ENCODE measurements at regions not wholly inside any gene's neighbourhood (a gene's known extent, or its start where the extent isn't known, plus 50 kb on each side); places are given as distances from the start of the nearest gene placed in this dataset.

DNA sequence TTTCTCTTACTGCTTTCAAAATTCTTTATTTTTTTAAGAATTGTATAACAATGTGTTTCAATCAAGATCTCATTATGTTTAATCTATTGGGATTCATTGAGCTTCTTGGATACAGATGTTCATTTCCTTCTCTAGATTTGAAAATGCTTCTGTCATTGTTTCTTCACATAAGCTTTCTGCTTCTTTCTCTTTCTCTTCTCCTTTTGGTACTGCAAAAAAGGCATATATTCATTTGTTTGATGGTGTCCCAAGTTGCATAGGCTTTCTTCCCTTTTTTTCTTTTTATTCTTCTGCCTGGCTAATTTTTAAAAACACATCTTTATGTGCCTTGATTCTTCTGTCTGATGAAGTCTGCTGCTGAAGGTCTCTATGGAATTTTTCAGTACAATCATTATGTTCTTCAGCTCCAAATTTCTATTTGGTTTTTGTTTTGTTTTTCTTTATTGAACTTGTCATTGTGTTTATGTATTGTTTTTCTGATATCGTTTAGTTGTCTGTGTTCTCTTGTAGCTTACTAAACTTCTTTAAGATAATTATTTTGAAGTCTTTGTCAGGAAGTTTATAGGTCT, 88.9 kb downstream of the DTWD1 start:
- DNase-seq: peak in 1 of 3 donors; percentile 33
- H3K9ac ChIP-seq (ENCODE audit: insufficient read depth, low read length, poor library complexity, severe bottlenecking): no peak overlapping the region
- H3K27ac ChIP-seq (ENCODE audit: low read depth in 1 of 2, low read length in 2 of 2): peak overlapping the region in 1 of 2 donors; percentile 64
- Mint-ChIP-seq H3K4me3 (no peak overlapping the region), H3K4me1 (peaks cover 69% of the 10 kb centered on the region), H3K27me3 (ENCODE audit: low read depth in 3 of 3) (no peaks in the 10 kb centered on the region), H3K27ac (peak overlapping the region in 6 of 7 donors; percentile 19 to 58 (median 42)), H3K9me3 (peaks cover 20 to 39% (median 29%) of the 10 kb centered on the region in 7 donors), H3K36me3 (peaks cover 11 to 16% of the 10 kb centered on the region in 2 donors)
- H3K79me2 ChIP-seq (ENCODE audit: insufficient read depth, low read length): no peaks in the 10 kb centered on the region
- H3K27me3 ChIP-seq (ENCODE audit: control insufficient read depth in 2 of 2, insufficient read depth in 2 of 2, low read length in 2 of 2): no peaks in the 10 kb centered on the region
- H3K4me1 ChIP-seq (ENCODE audit: control insufficient read depth in 1 of 2, insufficient read depth in 2 of 2, low read length in 2 of 2): peaks cover 50 to 71% of the 10 kb centered on the region in 2 donors
- no peak overlapping the region for H3K4me2 ChIP-seq (replicated peaks; ENCODE audit: extremely low read depth, low read length, poor library complexity, severe bottlenecking)
- WGBS (ENCODE audit: insufficient coverage): no CpG with 5 or more reads among the region's 1 CpG
- no peak for TF ChIP-seq CTCF (IDR thresholded peaks at IDR 0.05)
- no peak overlapping the region for H2AFZ ChIP-seq (ENCODE audit: insufficient read depth, low read depth, low read length, poor library complexity, severe bottlenecking)
- intact Hi-C loops (cut with micrococcal nuclease): loop anchor here (10.0 kb wide), 2 partner anchors 85 to 895 kb away; partner anchors contain the start of genes CEP152 (in 1 of the 2), DTWD1 (in 1 of the 2) and FAM227B (in 1 of the 2)
- no peaks in the 10 kb centered on the region for H4K20me1 ChIP-seq (ENCODE audit: insufficient read depth, low read length)
- no peaks in the 10 kb centered on the region for H3K36me3 ChIP-seq (replicated peaks in 1 of 2; ENCODE audit: control insufficient read depth in 1 of 2, insufficient read depth in 2 of 2, low read length in 2 of 2)
- peak overlapping the region in 1 of 3 experiments; percentile 28 for H3K4me3 ChIP-seq (replicated peaks in 1 of 3; ENCODE audit: low read depth in 2 of 3, low read length in 3 of 3)
- peaks cover 13 to 24% of the 10 kb centered on the region in 2 donors for H3K9me3 ChIP-seq (replicated peaks in 1 of 2; ENCODE audit: control insufficient read depth in 1 of 2, insufficient read depth in 1 of 2, low read length in 2 of 2)

DNA sequence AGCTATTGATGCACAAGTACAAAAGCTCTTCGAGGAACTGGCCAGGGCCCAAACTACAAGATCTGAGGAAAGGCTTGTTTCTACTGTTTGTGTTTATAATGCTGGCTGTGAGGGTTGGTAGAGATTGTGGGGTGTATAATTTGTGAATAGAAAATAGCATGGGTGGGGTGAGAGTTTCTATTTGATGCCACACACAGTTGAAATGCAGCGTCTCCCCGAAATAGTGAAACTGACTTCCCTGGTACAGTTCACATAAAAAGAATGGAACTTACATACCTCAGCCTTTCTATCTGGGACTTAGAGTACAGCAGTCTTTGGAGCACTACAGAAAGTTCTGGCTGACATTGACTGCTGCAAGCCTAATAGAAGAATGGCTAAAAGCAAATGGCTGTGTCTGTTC, 91.3 kb downstream of the DTWD1 start:
- peaks cover 11 to 16% of the 10 kb centered on the region in 2 donors for H3K36me3 Mint-ChIP-seq
- H3K9me3 Mint-ChIP-seq: peaks cover 20 to 39% (median 29%) of the 10 kb centered on the region in 7 donors
- WGBS (ENCODE audit: insufficient coverage): 100% methylated on average over 2 of the region's 3 CpGs
- intact Hi-C loops (cut with micrococcal nuclease): loop anchor here in 1 of 2 donors (10.0 kb wide), 1 partner anchor 87 kb away; the partner anchor contains the start of genes DTWD1 and FAM227B
- H3K27ac Mint-ChIP-seq: no peak overlapping the region
- H2AFZ ChIP-seq (ENCODE audit: insufficient read depth, low read depth, low read length, poor library complexity, severe bottlenecking): no peak overlapping the region
- H3K9me3 ChIP-seq (replicated peaks in 1 of 2; ENCODE audit: control insufficient read depth in 1 of 2, insufficient read depth in 1 of 2, low read length in 2 of 2): peaks cover 13 to 24% of the 10 kb centered on the region in 2 donors
- no peaks in the 10 kb centered on the region for H3K36me3 ChIP-seq (replicated peaks in 1 of 2; ENCODE audit: control insufficient read depth in 1 of 2, insufficient read depth in 2 of 2, low read length in 2 of 2)
- H4K20me1 ChIP-seq (ENCODE audit: insufficient read depth, low read length): no peaks in the 10 kb centered on the region
- H3K9ac ChIP-seq (ENCODE audit: insufficient read depth, low read length, poor library complexity, severe bottlenecking): no peak overlapping the region
- H3K4me1 ChIP-seq (ENCODE audit: control insufficient read depth in 1 of 2, insufficient read depth in 2 of 2, low read length in 2 of 2): peaks cover 65 to 82% of the 10 kb centered on the region in 2 donors
- no peak overlapping the region for H3K4me2 ChIP-seq (replicated peaks; ENCODE audit: extremely low read depth, low read length, poor library complexity, severe bottlenecking)
- no peaks in the 10 kb centered on the region for H3K79me2 ChIP-seq (ENCODE audit: insufficient read depth, low read length)
- no peak overlapping the region for H3K4me3 ChIP-seq (replicated peaks in 1 of 3; ENCODE audit: low read depth in 2 of 3, low read length in 3 of 3)
- H3K27me3 ChIP-seq (ENCODE audit: control insufficient read depth in 2 of 2, insufficient read depth in 2 of 2, low read length in 2 of 2): no peaks in the 10 kb centered on the region
- DNase-seq: no peak
- H3K27me3 Mint-ChIP-seq (ENCODE audit: low read depth in 3 of 3): no peaks in the 10 kb centered on the region
- TF ChIP-seq CTCF (IDR thresholded peaks at IDR 0.05): no peak
- no peak overlapping the region for H3K4me3 Mint-ChIP-seq
- H3K27ac ChIP-seq (ENCODE audit: low read depth in 1 of 2, low read length in 2 of 2): no peak overlapping the region
- H3K4me1 Mint-ChIP-seq: peaks cover 85% of the 10 kb centered on the region

All from CD14-positive monocyte (primary cell).